ENCODE measurements at regions not wholly inside any gene's neighbourhood (a gene's known extent, or its start where the extent isn't known, plus 50 kb on each side); places are given as distances from the start of the nearest gene placed in this dataset.

- TF ChIP-seq CTCF (IDR thresholded peaks at IDR 0.05; ENCODE audit: insufficient read depth, low read length, poor library complexity, severe bottlenecking) (no peak), EZH2phosphoT487 (conservative IDR thresholded peaks at IDR 0.05; ENCODE audit: low read length) (no peak)
These were observed 209.4 kb upstream of the LEF1 start for GRCh38 chr4:108378164-108378563.

All from SU-DHL-6 (cell line).